DMS53 treated with DMSO at 0.1 percent for 48 hours (cell line): ENCODE measurements at regions not wholly inside any gene's neighbourhood (a gene's known extent, or its start where the extent isn't known, plus 50 kb on each side); places are given as distances from the start of the nearest gene placed in this dataset.
A peak's percentile ranks its signal among the peaks of the same experiment; 100 is the strongest.
"Not testable (repeated sequence)": the region's sequence is repeated elsewhere in the genome, so short reads cannot be mapped to it uniquely, and the experiment has no call there.

Experiments
- DNase-seq: peaks from one replicate; lab custom pipeline; 2025; ENCODE audit not compliant: unreplicated experiment; lab: John Stamatoyannopoulos, UW

- no peak for DNase-seq
These were observed 724.6 kb upstream of the NRP1 start for GRCh38 chr10:34058845-34059614.

DNA sequence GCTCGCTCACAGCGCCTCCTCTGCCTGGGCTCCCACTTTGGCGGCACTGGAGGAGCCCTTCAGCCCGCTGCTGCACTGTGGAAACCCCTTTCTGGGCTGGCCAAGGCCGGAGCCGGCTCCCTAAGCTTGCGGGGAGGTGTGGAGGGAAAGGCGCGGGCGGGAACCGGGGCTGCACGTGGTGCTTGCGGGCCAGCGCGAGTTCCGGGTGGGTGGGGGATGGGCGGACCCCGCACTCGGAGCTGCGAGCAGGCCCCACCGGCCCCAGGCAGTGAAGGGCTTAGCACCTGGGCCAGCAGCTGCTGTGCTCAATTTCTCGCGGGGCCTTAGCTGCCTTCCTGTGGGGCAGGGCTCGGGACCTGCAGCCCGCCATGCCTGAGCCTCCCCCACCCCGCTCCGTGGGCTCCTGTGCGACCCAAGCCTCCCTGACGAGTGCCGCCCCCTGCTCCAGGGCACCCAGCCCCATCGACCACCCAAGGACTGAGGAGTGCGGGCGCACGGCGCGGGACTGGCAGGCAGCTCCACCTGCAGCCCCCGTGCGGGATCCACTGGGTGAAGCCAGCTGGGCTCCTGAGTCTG is 721.0 kb upstream of the NRP1 start:
- DNase-seq, result not testable (repeated sequence)

DNA sequence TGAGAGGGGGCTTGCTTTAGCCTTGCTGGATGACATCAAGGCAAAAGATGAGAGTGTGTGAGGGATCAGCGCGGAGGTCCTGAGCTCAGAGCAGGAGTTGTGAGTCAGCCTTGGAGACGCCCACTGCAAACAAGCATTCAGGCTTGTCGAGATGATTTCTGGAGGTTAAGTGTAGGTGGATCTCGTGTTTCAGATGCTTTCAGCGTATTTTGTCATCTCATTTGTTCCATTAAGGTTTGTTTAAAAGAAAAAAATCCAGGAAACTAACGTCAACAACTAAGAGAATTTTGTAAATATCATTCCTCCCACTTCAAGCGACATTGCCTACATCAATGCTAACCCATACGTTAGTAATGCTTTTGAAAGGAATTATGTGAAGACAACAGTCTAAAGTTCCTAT is 715.4 kb upstream of the NRP1 start:
- DNase-seq, result no peak

DNA sequence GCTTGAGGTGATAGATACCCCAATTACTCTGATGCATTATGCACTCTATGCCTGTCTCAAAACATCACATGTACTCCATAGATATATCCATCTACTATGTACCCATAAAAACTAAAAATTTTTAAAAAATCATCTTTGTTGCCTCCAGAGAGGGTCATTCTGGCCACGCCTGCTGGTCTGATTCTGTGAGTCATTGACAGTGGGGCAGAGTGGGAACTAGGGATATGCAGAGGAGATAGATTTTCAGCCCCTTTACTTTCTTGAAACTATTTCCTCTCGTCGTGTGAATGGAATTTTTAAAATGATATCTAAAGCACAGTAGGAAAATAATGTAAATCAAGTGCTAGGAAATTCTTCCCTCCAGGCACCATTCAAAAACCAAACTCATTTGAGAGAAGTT is 715.0 kb upstream of the NRP1 start:
- DNase-seq, result no peak

GRCh38 chr10:34047389-34047788 is 712.9 kb upstream of the NRP1 start:
- DNase-seq, result no peak

DNA sequence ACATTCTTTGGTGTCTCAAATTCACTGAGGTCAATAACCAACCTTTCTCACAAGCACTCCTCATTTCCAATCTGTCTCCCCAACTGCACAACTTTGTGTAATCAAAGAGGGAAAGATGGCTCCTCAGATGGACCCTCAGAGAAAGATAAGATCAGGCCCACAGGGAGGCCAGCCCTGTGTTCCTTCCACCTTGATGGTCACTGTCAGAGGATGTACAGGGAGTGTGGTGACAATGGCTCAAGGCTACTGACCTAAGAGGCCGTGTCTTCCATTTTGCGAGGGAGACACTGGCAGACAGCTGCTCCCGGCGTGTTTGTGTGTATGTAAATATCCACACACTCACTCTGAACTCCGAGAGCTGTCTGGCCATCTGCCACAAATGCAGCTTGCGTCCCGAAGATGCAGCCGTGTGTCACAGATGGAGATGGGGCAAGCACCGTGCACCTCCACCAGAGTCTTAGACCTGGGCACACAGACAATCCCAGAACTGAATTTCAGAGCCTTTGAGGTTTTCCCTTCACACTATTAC is 712.1 kb upstream of the NRP1 start:
- peak; percentile 35 for DNase-seq

- no peak for DNase-seq
These were observed 711.2 kb upstream of the NRP1 start for GRCh38 chr10:34045571-34046190.

GRCh38 chr10:34041871-34042270 is 707.4 kb upstream of the NRP1 start:
- DNase-seq, result no peak

DNA sequence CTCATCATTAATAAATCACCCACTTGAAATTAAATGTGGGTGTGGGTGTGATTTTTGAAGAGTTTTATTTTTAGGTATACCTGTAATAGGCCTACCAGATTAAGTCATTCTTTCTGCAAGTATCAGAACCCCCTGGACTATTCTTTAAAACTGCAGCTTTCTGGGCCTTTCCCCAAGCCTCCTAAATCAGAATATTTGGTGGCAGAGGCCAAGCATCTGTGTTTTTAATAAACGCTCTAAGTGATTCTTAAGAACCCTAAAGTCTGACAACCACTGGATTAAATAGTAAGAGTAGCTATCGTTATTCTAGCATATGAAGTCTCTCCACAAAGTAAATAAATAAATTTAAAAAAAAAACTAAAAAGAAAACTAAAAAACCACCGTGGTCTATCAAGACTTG is 703.0 kb upstream of the NRP1 start:
- DNase-seq, result no peak

DNA sequence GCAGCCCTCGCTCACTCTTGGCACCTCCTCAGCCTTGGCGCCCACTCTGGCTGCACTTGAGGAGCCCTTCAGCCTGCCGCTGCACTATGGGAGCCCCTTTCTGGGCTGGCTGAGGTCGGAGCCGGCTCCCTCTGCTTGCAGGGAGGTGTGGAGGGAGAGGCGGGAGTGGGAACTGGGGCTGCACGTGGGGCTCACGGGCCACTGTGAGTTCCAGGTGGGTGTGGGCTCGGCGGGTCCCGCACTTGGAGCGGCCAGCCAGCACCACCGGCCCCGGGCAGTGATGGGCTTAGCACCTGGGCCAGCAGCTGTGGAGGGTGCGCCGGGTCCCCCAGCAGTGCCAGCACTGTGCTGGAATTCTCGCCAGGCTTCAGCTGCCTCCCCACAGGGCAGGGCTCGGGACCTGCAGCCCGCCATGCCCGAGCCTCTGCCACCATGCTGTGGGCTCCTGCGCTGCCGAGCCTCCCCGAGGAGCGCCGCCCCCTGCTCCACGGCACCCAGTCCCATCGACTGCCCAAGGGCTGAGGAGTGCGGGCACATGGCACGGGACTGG is 700.8 kb upstream of the NRP1 start:
- DNase-seq, result not testable (repeated sequence)

DNA sequence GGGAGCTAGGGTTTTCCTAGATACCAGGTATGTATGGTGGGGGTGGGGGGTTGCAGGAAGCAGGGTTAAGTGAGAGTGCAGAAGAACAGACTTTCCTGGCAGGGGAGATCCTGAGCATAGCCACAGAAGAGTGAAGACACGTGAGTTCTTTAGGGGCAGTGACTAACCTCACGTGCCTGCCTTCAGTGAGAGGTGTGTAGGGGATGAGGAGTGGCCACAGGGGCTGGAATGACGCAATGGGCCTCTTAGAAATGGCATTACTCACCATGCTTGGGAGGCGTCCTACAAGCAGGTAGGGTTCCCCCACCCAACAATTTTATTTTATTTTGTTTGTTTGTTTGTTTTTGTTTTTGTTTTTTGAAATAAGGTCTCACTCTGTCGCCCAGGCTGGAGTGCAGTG is 698.6 kb upstream of the NRP1 start:
- no peak for DNase-seq

DNA sequence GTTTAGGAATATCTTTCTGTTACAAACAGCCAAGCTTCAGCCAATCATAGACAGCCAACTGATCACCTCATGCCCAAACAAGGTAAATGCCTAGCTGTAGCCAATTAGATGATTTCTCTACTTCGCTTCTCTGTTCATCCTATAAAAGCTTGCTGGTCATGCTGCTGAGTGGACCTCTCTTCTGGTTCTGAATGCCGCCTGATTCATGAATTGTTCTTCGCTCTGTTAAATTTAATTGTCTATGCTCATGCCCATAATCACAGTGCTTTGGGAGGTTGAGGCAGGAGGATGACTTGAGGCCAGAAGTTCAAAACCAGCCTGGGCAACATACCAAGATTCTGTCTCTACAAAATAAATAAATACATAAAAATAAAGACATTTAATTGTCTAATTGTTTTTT is 698.1 kb upstream of the NRP1 start:
- DNase-seq, result no peak

GRCh38 chr10:34031400-34031799 is 696.9 kb upstream of the NRP1 start:
- no peak for DNase-seq

DNA sequence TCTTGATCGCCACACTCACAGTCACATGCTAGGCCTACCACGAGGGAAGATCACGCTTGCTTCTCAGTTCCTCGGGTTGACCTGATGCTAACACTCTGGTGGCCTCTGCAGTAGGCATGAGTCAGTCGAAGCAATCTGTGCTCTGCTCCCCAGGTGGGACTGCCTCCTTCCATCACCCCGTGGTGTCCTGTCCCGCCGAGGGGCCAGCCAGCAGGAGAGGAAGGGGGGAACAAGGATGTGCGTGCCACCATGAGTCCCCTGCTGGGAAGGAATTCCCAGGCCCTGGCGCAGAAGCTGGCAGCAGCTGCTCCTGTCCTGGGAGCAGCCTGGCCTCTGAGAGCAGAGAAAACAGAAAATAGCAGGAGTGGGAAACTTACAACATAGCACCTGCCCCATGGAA is 695.0 kb upstream of the NRP1 start:
- DNase-seq, result no peak

DNA sequence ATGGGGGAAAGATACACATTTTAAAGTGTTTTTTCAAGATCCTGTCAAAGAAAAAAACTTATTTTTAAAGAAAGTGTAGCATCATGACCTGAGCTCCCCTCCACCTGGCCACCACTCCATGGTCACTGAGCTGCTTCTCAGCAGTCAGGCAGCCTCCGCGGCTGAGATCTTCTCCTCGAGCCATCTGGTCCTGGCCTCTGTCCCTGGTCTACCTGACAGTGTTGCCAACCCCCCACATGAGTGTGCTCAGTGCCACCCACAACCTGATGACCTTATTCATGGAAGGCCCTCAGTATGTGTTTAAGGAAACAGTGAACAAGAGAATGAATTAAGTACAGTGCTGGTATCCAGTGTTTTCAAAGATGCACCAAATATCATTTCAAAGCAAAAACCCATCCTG is 694.5 kb upstream of the NRP1 start:
- DNase-seq, result no peak

DNA sequence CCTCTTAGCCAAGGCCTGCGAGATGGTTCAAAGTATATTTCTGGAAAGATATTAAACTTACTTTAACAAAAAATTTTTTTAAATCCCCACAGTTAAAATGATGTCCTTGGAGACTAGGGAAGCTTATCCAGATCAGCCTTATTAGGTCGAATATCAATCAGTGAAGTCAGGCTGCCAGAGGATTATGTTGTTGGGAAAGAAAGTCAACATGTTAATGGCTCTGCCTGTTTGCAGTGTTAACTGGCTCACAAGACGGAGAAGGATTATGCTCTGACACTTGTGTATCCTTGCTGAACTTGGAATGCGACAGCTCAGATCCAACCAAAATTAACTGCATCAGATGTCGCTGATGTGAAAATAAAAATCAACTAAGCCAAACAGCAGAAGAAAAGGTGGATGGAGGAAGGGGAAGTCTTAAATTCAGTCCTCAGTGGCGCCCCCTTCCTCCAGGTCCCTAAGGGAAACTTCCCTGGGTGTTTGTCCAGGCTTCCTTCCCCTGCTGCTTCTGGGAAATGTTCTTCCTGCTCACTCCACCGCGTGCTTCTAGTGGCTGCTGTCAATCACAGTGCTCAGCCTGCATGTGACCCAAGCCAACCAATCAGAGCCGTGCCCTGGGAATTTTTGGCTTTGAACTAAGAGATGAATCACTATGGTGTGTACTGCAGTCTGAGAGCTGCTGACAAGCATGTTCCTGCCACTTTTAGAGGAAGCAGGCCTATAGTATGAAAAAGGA is 690.4 kb upstream of the NRP1 start:
- no peak for DNase-seq

- DNase-seq, result no peak
These were observed 689.8 kb upstream of the NRP1 start for GRCh38 chr10:34024282-34024681.

DNA sequence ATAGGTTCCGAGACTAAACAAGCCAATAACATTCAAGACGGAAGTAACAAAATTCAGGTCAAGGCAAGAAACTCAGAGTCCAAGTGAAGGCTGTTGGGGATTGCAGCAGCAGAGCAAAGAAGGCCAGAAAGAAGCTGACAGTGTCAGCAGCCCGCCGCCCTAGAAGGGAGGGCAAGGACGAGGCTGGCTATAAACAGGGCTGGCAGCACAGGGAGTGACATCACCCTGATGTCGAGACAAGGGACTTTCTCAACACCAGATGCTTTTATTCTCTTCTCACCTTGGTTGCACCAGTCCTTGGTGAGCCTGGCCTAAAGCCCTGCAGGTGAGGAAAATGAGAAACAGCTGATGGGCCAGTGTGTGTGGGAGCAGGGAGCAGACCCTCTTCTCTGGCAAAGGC is 687.7 kb upstream of the NRP1 start:
- DNase-seq, result no peak

DNA sequence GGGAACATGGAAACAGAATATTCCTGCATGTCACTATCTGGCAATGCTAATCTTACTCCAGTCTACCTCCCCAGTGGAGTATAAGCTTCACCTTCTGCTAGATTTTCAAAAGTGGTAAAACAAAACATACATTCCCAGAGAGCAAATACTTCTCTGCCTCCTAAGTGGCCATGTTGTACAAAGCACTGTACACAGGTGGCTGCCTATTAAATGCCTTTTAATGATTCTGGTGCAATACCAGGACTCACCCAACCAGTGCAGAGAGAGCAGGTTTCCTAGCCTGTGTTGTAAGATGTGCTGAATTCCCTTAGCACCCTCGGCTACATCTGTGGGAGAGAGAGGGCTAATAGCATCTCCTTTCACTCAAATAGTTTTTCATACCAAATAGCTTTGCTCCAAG is 684.3 kb upstream of the NRP1 start:
- DNase-seq, result no peak

DNA sequence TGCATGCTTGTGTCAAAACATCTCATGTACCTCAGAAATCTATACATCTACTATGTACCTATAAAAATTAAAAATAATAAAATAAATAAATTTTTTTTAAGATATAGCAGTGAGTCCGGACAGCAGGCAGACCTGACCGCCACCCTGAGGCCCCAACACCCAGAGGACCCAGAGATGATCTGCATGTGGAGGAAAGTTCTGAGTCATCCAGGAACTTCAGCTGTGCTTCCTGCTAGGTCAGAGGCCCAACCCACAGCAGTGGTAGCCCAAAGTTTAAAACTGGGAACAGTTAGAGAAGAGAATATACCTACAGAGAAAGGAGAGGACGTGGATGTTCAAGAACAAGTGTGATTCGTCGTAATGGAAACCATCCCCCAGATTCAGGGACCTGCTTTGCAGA is 683.7 kb upstream of the NRP1 start:
- no peak for DNase-seq

DNA sequence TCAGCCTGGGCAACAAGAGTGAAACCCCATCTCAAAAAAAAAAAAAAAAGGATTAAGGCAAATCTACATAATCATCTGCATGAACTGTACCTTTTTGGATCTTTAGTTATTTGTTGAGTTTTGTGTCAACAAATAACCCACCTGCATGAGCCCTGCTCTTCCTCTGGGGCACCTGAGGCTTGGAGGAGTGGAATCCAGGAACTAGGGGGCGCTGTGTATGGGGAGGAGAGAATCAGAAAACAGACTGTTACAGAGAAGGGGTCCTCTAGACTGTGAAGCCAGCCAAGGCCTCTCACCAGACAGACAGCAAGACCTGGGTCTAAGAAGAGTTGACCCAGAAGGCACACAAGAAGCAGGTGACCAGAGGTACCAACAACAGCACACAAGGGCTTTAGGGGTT is 682.8 kb upstream of the NRP1 start:
- no peak for DNase-seq
